OCI-LY1 (cell line): ENCODE measurements at regions not wholly inside any gene's neighbourhood (a gene's known extent, or its start where the extent isn't known, plus 50 kb on each side); places are given as distances from the start of the nearest gene placed in this dataset.
"Not testable (repeated sequence)": the region's sequence is repeated elsewhere in the genome, so short reads cannot be mapped to it uniquely, and the experiment has no call there.

ENCODE experiments used
- CTCF ChIP-seq: fragments of 200-600 bp; sonication (generic), shearing (Covaris generic); IDR thresholded peaks from 2 replicates; pipeline ENCODE4 v1.5.1; 2017; ENCODE audit warnings: mild to moderate bottlenecking, antibody characterized with exemption, low read length, moderate library complexity, mixed read lengths
- EZH2 ChIP-seq: fragments of 200-600 bp; sonication (generic), shearing (Covaris generic); IDR thresholded peaks from 2 replicates; pipeline ENCODE4 v1.8.0; 2017; ENCODE audit warnings: borderline replicate concordance, mixed run types, mild to moderate bottlenecking, antibody characterized with exemption, low read length, moderate library complexity, mixed read lengths

- not testable (repeated sequence) for TF ChIP-seq CTCF, EZH2
Observed at GRCh38 chr5:20865892-20866291, 877.9 kb upstream of the CDH18 start.
